ENCODE measurements at regions not wholly inside any gene's neighbourhood (a gene's known extent, or its start where the extent isn't known, plus 50 kb on each side); places are given as distances from the start of the nearest gene placed in this dataset.

DNA sequence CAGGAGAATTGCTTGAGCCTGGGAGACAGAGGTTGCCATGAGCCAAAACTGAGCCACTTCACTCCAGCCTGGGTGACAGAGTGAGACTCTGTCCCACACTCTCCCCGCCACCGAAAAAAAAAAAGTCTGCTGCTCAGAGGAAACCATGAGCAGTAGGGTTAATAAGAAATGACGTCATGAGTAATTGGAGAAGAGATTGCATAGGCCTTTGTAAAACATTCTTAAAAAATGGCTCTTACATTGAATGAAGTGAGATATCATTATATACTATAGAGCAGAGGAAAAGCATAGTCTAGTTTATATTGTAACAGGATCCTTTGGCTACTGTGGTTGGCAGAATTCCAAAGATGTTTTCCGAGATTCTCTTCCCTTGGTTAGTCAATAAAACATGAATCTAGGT is 228.2 kb downstream of the PCDH20 start:
- TF ChIP-seq, protein P1, sequence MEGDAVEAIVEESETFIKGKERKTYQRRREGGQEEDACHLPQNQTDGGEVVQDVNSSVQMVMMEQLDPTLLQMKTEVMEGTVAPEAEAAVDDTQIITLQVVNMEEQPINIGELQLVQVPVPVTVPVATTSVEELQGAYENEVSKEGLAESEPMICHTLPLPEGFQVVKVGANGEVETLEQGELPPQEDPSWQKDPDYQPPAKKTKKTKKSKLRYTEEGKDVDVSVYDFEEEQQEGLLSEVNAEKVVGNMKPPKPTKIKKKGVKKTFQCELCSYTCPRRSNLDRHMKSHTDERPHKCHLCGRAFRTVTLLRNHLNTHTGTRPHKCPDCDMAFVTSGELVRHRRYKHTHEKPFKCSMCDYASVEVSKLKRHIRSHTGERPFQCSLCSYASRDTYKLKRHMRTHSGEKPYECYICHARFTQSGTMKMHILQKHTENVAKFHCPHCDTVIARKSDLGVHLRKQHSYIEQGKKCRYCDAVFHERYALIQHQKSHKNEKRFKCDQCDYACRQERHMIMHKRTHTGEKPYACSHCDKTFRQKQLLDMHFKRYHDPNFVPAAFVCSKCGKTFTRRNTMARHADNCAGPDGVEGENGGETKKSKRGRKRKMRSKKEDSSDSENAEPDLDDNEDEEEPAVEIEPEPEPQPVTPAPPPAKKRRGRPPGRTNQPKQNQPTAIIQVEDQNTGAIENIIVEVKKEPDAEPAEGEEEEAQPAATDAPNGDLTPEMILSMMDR (IDR thresholded peaks at IDR 0.05) = no peak
- ATAC-seq (ENCODE audit: low FRiP score) (no peak), DNase-seq (ENCODE audit: low spot score) (no peak)

DNA sequence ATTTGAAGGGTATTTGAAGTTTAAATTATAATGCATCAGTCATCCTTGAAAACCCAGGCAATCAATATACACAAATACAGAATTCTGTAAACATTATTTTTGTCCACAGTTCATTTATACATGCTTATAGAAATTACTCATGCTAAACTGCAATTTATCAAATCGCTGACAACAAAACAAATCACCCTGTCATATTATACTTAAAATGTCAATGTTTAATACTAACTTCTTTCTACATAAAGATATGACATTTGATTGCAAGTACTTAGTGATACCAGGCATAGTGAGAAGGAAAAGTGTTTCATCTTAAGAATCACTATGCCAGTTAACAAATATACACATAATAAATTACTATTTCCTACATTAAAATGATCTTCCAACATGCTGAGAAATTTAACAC is 232.0 kb downstream of the PCDH20 start:
- TF ChIP-seq, protein P1 (IDR thresholded peaks at IDR 0.05) = no peak
- DNase-seq (ENCODE audit: low spot score) (no peak), ATAC-seq (ENCODE audit: low FRiP score) (no peak)

DNA sequence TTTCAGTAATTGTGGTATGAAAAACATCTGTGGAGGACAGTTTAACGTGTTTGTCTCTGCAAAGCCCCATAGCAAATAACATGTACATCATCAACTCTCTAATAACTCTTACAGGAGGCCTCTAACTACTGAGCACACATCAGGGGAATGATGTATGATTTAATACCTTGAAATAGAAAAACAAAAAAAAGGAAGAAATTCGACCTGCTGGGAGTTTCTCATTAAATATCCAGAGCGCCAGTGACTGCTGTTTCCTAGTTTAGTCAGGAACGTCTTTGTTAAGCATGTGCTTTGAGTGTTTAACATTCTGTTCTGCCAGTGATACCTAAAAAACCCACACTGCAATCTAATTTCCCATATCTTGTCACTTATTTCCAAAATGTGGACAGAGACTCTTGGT is 235.4 kb downstream of the PCDH20 start:
- no peak for DNase-seq (ENCODE audit: low spot score)
- ATAC-seq (ENCODE audit: low FRiP score) = no peak
- TF ChIP-seq, protein P1 (IDR thresholded peaks at IDR 0.05) = no peak

DNA sequence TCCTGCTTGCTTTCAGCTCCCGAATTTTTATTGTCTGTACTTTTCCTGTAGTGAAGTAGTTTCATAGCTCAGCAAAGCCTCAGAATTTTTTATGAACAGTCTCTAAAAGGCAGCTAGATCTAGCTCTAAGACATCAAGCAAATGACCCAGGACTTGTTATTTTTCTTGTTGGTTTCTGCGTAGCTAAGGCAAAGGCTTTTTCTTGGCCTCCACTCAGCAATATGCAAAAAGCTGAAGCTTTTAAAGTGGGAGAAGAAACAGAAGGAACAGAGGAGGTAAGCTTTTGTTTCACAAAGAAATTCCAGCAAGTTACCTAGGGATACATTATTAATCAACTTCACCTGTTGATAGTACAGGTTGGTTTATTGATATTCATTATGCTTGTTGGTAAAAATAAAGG is 235.9 kb downstream of the PCDH20 start:
- ATAC-seq (ENCODE audit: low FRiP score) = no peak
- no peak for DNase-seq (ENCODE audit: low spot score)
- TF ChIP-seq, protein P1 (IDR thresholded peaks at IDR 0.05) = no peak

DNA sequence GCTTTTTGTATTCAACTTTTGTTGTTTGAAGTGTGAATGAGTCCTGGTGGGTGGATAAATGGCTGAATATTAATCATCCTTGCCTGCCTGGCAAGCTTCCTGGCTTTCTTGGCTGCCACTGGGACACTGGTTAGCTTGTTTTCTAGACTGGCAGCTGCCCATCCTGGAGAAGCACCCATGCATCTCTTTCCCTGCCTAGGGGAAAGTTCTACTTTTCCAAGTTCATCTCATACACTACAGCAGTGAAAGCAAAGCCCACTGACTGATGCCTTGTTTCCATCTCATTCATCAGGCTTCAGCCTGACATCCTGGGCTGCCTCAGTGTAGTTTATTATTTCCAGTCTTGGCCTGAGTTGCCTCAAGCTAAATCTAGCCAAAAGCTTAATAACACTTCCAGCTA is 244.8 kb downstream of the PCDH20 start:
- ATAC-seq (ENCODE audit: low FRiP score) = no peak
- TF ChIP-seq, protein P1 (IDR thresholded peaks at IDR 0.05) = no peak
- no peak for DNase-seq (ENCODE audit: low spot score)

DNA sequence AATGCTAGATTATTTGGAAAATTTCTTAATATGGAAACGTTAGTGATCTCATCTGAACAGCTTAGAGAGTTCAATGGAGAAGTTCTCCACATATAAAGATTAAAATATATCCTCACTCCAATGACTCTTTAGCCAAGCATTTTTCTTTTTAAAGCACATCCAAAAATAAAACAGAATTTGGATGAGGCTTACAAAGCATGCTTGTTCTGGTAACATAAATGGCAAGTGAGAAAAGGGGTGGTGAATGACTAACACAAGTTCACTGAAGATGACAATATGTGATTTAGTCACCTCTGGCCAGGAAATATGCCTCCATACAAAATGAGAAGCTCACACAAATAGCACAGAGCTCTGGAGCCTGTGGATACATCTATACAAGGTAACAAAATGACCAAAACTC is 253.0 kb downstream of the PCDH20 start:
- ATAC-seq (ENCODE audit: low FRiP score) (peak; percentile 54), DNase-seq (ENCODE audit: low spot score) (no peak)
- TF ChIP-seq, protein P1 (IDR thresholded peaks at IDR 0.05) = no peak

DNA sequence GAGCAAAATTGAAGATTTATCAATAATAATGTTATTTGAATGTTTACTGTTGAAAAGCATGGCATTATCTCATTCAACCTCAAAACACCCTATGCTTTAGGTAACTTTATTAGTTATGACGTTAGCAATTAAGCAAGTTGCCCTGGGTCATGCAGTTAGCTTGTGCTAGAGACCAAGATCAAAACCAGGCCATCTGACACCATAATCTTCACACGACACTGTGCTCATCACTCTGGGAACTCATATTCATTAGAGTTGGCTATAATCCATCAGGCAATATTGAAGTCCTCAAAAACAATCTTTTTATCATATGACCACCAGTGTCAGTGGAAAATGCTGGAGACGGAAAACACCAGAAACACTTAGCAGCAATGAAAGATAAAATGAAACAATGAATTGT is 253.5 kb downstream of the PCDH20 start:
- ATAC-seq (ENCODE audit: low FRiP score) (no peak), DNase-seq (ENCODE audit: low spot score) (no peak)
- TF ChIP-seq, protein P1 (IDR thresholded peaks at IDR 0.05) = no peak

Data from omental fat pad (tissue), 3 donors.